ENCODE measurements at regions not wholly inside any gene's neighbourhood (a gene's known extent, or its start where the extent isn't known, plus 50 kb on each side); places are given as distances from the start of the nearest gene placed in this dataset.
A peak's percentile ranks its signal among the peaks of the same experiment; 100 is the strongest.

DNA sequence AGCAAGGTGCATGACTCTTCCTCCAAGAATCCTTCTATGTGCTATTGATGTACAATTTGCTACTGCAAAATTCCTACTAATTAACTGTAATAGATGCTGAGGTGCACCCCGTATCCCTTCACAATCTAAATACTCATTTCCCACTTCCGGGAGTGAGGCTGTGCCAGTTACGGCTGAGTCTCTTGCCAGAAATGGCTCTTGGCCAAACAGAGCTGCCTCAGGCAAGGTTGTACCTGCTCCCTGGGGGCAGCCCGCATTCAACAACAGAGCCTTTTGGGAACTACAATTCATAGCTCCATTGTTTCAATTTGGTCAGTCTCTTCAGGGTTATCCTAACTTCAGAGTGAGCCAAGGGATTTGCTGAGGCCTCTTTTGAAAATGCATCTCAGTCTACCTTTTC lies 789.8 kb upstream of the MAP3K7 start:
- DNase-seq, result no peak

DNA sequence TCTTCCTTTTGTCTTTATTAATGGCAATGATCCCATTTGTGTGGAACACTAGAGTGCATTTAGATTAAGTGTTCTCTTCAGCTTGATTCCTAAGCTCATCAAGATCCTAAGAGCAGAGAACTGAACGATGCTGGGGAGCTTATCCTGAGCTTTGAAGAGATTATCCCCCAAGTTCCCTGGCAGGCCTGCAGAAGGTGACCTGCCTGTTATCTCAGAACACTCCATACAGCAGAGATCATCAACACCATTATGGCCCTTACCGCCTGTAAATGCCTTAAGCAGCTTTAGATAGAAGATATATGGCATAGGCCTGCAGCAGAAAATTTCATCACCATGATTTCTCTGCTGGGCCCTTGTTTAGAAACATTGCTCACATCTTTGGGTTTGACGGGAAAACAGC lies 779.9 kb upstream of the MAP3K7 start:
- no peak for DNase-seq

DNA sequence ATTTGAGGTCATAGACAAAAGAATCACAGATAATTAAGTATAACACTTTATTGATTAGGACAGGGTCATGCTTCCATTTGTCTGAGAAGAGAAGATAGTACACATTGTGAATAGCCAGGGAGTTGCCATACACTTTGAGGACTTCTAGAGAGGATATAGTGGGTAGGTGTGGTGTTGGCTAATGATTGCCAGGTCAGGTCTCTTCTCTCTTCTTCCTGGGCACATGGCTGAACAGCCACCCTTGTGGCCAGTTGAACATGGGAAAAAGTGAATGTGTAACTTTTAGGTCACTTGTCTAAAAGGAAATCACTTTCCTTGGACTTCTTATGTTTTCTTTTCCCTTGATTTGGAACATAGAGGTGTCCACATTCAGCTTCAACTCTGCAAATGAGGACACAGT lies 772.1 kb upstream of the MAP3K7 start:
- no peak for DNase-seq

DNA sequence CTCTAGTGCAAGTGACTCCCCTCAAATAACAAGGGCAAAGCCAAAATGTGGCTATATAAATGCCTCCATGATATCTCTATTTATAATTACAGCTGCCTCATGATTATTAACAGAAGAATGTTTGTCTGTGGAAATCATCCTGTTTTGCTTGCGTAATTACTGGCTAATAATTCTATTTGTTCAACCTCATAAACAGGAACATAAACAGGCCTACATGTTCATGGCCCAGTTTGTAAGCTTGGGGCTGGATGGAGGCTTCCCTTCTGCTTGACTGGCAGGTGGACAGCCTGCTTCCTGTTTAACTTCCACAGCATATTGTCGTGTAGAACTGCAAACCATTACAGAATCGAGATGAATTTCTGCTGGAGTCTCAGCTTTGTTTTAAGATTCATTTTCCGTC lies 766.0 kb upstream of the MAP3K7 start:
- DNase-seq, result peak; percentile 4

DNA sequence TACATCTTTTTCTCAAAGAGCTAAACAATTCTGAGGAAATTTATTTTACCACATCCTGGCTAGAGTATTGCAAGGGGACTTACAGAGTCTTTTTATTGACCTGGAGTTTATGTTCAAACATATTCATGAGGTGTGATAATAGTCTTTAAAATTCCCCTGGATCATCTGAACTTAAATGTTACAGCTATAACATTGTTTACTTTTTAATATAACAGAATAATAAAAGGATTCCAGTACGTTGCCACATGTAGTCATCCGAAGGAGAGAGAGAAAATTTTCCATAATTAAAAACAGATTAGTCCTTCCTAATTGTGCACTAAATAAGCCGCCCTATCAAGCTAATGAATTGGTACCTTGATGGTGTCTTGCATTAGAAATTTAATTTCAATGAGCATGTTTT lies 765.4 kb upstream of the MAP3K7 start:
- DNase-seq, result no peak

DNA sequence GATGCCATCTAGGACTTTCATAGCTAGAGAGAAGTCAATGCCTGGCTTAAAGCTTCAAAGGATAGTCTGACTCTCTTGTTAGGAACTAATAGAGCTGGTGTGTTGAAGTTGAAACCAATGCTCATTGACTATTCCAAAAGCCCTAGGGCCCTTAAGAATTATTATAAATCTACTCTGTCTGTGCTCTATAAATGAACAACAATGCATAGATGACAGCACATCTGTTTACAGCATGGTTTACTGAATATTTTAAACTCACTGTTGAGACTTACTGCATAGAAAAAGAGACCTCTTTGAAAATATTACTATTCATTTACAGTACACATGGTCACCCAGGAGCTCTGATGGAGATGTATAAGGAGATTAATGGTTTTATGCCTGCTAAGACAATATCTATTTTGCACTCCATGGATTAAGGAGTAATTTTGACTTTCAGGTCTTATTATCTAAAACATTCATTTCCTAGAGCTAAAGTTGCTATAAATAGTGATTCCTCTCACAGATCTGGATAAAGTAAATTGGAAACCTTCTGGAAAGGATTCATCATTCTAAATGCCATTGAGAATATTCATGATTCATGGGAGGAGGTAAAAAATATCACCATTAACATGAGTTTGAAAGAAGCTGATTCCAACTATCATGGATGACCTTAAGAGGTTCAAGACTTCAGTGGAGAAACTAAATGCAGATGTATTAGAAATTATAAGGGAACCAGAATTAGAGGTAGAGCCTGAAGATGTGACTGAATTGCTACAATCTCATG lies 763.5 kb upstream of the MAP3K7 start:
- no peak for DNase-seq

DNA sequence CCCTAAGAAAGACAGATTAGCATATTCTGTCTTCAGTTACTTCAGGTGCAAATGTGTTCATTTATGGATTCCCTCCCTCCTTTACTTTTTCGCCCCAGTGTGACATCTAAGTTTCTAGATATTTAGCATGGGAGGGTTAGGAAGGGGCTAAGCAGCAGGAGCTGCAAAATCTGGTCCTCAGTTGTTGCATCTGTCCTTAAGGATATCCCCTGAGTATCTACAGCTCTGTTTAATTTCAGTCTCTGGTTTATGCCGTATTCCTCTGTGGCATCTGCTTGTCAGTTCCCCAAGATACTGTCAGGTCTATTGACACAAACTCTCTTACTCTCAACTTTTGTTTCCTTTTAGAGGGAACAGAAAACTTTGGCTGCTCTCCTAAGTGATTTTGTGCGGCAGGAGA lies 754.6 kb upstream of the MAP3K7 start:
- DNase-seq, result no peak

DNA sequence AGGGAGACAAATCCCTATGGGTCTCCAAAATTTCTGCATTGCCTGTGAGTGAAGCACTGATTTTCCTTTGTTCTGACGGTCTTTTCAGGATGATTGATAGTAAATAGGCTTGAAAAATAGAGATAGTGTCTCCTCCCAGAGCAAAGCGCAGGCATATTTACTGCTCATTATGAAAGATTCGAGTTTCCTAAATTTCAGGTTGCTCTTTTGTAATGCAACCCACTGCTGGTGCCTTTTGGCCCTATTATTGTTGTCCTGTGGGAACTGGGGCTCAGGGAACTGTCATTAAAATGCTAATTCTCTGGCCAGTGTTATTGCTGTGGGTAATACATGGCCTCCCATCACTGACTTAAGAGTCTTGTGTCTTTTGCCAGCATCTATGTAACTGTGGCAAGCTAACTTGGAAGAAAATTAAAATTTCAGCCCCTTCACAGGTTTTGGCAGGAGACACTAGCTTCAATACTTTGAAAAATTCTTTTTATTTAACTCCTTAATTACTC lies 754.1 kb upstream of the MAP3K7 start:
- DNase-seq, result no peak

GRCh38 chr6:91337967-91338366 lies 751.1 kb upstream of the MAP3K7 start:
- no peak for DNase-seq

- DNase-seq, result no peak
Measured at GRCh38 chr6:91330896-91331295, 744.0 kb upstream of the MAP3K7 start.

DNA sequence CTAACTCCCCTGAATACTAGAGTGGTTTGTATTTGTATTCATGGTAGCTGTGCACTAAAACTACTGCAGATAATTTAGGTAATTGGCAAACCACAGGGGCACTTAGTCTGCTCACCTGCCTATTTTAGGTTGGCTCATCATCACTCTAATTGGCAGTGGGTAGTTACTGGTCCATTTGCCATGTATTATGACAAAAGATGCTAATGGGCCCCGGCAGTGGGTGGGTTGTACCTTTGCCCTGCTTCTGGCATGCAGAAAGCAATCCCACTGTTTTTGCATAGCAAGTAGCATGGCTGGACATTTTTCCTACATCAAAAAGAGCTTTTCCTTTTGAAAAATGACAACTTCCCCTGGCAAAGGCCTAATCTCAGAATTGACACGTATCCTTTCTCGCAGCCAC lies 741.4 kb upstream of the MAP3K7 start:
- DNase-seq, result no peak

GRCh38 chr6:91324711-91325110 lies 737.8 kb upstream of the MAP3K7 start:
- DNase-seq, result no peak

DNA sequence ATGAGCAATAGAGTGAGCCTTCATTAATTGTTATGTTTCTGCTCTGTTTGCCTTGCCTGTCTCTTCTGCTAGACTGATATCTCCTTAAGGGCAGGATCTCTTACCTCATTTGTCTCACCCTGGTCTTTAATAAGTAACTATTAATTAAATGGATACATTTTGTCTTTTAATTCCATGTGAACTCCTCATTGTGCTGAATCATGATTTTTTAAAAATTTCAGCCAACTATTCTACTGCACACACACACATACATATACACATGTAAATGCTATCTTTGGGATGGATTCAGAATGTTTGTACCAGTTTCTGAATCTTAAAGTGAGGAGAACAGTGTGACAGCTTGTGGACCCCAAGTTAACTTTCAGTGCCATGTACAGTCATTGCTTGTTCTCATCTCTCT lies 731.1 kb upstream of the MAP3K7 start:
- no peak for DNase-seq

GRCh38 chr6:91317247-91317835 lies 730.5 kb upstream of the MAP3K7 start:
- DNase-seq, result no peak

GRCh38 chr6:91310178-91310577 lies 723.3 kb upstream of the MAP3K7 start:
- no peak for DNase-seq

DNA sequence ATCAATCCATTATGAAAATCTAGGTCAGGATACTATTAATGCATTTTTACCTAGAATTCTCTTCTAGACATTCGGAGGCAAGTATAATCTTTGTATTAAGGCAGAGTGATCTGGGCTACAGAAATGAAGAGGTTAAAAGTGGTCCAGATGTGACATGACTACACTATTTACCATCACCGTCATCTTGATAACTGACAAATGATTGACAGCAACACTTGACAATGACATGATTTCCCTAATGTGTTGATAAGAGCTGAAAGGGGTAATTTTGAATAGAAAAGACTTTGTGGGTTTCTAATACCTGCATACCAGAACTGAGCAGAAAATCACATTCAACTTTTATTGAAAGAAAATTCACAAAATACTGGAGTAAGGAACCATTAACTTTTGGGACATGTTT lies 718.9 kb upstream of the MAP3K7 start:
- DNase-seq, result no peak

DNA sequence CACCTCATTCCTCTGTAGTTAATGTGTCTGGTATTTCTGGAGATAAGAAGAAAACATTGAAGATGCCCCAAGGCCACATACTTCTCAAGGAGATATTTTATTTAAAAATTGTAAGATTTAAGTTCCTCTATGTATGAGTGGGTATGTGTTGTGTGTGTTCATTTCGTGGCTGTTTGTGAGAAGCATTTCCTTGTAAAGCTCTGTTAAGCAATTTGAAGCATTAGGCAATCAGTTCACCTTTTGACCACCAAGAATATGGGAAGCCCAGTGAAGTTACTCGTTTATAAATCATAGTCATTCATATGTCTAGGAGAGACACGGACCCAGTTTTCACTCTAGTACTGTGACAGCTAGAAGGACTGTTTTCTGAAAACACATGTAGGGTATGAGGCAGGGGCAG lies 717.6 kb upstream of the MAP3K7 start:
- DNase-seq, result no peak

GRCh38 chr6:91303326-91303725 lies 716.5 kb upstream of the MAP3K7 start:
- DNase-seq, result no peak

GRCh38 chr6:91299544-91300491 lies 712.9 kb upstream of the MAP3K7 start:
- DNase-seq, result no peak

DNA sequence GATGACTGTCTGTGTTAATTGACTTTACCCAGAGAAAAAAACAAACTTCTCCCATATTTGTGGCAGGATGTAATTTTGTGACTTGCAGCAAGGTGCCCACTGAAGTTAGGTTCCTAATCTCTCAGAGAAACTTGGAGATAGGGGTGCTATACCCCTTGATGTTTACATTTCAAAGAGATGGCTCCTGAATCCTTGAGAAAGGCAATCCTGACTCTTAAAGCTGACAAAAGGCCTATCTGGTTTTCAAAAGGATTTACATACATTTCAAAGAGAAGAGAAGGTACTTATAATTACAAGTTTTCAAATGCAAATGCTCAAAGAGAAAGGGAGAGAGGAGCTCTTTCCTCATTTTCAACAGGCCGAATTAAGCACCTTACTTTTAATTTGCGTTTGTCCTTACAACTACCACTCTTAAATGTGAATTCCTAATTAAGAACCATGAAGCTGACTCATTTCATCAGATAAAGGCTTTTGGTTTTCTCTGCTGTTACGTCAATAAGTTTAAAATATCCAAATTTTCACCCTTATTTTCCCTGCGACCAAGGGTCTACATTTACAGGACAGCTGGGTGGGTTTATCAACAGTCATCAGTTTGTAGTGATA lies 711.8 kb upstream of the MAP3K7 start:
- no peak for DNase-seq

- DNase-seq, result no peak
Measured at GRCh38 chr6:91293395-91293794, 706.5 kb upstream of the MAP3K7 start.

DNA sequence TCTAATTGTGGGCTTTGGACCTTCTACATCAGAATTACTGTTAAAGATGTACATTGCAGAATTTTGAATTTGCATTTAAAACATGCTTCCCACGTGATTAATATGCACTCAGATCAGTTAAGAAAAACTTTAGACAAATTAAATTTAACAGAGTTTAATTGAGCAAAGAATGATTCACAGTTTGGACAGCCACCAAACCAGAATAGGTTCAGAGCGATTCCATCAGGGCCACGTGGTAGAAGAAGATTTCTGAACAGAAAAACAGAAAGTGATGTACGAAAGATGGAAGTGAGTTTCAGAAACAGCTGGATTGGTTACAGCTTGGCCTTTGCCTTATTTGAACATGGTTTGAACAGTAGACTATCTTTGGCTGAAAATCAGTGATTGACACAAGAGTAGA lies 704.2 kb upstream of the MAP3K7 start:
- no peak for DNase-seq

Measured in renal pelvis (tissue), 1 donor.